GM03348 (cell line): ENCODE measurements at regions not wholly inside any gene's neighbourhood (a gene's known extent, or its start where the extent isn't known, plus 50 kb on each side); places are given as distances from the start of the nearest gene placed in this dataset.

Experiments used
- DNase-seq: peaks from one replicate; pipeline ENCODE4 v3.0.0; 2012; ENCODE audit warnings: low spot score

DNA sequence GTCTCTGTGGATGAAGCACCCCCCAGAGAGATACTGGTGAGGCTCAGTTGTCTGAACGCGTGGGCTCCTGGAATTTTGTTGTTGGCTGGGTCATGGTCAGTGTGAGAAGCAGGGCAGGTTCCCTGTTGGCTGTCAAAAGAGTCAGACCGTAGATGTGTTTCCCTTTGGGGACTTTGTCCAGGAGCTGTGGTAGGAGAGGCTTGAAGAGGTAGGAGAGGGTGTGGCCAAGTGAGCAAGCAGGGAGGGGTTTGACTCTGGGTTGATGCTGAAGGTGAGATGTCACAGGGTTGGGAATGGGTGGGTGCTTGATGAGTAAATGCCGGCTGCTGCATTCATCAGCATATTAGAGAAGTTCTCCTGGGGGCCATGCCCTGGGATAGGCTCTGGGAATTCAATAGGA, 803.2 kb downstream of the TBC1D22A start:
- DNase-seq = no peak

DNA sequence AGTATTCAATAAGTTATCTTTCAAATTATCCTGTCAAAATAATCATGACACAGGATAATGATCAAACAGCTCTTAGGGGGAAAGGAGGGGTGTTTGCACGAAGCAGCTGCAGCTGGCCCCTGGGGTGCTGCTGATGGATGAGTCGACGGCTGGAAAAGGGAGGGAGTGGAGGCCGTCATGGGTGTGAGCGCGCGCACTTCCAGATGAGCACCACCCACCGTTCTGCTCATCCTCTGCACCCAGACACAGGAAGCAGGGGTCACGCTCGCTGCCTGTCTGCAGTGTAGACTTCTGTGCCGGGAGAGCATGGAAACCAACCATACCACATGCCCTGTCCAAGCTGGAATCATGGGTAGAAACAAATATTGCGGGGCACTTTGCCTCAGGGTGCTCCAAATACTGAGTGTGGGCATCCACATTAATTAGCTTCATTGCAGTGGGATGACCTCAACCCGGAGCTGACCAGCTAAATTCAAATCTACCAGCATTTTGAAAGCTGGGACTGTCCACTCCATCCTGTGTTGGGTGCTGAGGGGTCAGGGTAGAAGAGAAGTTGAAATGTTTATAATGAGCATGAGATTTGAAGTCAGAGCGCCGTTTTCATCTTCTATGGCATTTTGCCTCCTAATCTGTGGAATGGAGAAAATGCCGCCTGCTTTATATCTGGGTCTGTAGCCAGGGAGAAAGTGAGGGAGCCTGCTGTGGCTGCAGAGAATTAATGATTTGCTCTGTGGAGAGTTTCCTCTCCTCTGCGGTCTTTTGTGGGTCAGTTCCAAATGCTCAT, 802.4 kb downstream of the TBC1D22A start:
- DNase-seq = no peak

GRCh38 chr22:47564158-47564450, 801.7 kb downstream of the TBC1D22A start:
- DNase-seq = no peak

DNA sequence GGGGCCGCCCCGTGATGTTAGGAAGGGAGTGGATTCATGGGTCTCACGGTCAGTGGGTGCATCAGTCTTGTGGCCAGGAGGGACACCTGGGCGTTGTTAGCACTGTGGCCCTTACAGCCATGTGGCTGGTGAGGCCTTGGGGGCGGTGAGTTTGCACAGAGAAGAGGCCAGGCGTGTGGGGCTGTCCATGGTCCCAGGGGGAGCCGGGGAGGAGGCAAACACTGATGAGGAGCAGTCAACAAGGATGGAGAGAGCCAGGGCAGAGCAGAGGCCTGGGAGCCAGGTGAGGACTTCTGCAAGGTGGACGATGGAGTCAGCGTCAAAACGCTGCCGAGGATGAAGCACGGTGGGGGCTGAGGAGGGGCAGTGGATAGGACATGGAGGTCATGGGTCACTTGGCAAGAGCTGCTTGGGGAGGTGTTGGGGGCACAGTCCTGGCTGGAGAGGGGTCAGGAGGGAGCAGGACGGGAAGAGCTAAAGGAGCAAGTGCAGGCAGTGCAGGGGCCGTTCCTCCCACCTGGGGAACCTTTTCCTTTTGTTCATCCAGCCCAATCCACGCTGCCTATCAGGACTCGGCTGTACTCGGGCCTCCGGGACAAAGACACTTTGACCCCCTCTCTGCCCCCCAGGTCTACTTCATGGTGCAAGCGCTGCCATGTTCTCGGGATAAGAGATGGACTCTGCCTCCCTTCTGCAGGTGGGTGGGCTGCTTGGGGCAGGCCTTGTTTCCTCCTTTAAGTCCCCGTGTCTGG, 801.1 kb downstream of the TBC1D22A start:
- DNase-seq = no peak

GRCh38 chr22:47561766-47562165, 799.3 kb downstream of the TBC1D22A start:
- DNase-seq = no peak

- DNase-seq = no peak
Observed at GRCh38 chr22:47561115-47561675, 798.7 kb downstream of the TBC1D22A start.

DNA sequence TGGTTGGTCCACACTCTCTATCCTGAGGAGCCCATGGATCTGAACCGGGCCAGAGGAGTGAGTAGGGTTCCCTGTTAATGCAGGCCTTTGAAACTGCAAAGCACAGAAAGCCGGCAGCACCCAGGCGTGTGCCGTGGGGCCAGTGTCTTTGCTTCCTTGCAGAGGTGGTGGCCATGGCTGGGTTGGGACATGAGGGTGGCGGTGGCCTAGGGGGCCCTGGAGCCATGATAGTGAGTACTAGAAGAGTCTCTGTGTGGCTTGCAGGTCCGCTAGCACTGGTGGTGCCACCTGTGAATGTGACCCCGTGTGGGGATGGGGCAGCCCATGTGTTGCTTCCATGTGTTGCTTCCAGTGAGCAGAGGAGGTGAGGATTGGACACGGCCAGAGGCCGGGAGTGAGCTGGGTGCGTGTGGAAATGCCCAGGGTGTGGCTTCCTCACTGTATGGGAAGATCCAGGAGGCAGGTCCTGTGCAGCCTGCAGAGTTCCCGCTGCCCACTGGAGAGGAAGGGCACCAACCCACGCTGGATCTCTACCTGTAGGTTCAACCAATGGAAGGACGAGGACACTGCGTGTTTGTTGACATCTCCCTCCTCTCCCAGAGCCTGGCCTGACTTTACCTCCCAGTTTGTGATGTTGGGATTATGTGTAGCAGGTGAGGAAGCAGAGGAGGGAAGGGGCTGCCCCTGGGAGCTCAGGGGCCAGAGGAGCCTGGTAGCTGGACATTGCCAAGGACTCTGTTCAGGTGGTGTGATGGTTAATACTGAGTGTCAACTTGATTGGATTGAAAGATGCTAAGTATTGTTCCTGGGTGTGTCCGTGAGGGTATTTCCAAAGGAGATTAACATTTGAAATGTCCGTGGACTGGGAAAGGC, 796.6 kb downstream of the TBC1D22A start:
- DNase-seq = no peak

DNA sequence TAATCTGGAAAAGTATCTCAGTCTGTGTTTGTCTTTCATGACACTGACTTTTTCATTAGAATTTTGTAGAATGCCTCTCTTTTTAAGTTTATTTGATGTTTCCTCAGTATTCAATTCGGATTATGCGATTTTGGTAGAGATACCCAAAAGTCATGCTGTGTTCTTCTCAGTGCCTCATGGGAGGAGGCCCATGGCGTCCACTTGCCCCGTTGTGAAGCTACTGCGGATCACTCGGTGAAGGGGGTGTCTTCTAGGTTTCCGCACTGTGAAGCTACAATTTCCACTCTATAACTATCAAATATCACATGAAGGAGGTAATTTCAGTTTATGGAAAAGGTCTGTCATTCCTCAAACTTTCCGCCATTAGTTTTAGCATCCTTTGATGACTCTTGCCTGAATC, 794.0 kb downstream of the TBC1D22A start:
- DNase-seq = no peak

- DNase-seq = no peak
Observed at GRCh38 chr22:47553436-47553835, 791.0 kb downstream of the TBC1D22A start.

DNA sequence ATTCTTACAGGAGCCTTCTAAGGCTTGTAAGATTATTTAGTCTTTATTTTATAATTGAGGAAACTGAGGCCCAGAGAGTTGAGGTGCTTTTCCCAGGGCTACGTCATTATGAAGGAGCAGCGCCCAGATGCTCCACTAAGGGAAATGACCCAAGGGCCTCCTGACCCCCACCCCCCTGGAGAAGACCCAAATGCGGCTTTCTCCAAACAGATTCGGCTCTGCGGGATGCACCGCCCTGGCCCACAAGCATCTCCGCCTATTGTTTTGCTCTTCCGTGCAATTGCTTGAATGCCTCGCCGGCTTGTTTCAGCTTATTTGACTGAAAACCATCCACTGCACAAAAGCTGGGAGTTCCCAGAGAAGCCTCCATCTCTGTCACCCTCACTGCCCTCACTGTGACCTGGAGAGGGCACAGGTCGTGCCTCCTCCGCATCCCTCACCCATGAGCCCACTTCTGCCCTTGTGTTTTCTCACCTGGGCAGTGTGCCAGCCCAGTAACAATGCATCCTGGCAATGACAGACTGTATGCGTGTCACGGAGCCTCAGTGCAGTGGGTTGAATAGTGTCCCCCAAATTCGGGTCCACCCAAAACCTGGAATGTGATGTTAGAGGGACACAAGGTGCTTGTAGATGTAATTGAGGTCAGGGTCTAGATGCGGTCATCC, 790.2 kb downstream of the TBC1D22A start:
- DNase-seq = no peak

DNA sequence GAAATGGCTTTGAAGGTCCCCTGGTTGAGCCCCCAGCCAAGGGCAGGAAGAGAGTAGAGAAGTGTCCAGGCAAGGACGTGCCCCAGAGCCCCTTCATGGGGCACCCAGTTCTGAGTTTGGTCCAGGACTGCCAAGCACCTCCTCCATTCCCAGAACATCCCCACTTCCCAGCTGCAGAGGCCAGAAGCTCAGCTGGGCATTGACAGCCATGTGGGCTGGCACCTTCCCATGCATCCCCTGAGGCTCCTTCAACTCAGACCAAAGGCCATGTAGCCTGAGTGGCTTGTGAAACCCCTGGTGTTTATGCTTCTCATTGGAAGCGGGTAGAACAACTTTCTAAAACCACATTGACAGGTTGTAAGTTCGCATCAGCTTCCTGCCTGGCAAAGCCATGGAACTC, 789.6 kb downstream of the TBC1D22A start:
- no peak for DNase-seq

DNA sequence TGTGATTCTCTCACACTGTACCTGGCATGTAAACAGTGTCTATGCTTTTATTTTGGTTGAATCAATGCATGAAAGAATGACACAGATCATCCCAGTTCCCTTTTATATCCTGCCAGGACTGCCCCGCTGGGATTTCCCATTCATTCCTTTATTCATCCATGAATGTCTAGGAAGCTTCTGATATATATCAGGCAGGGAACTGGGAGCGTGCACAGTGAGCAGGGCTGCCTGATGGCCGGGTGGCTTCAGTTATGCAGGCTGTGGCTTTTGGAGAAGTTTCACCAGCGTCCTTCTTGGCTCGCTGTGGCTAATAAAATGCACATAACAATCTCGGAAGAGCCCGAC, 789.0 kb downstream of the TBC1D22A start:
- DNase-seq = no peak

DNA sequence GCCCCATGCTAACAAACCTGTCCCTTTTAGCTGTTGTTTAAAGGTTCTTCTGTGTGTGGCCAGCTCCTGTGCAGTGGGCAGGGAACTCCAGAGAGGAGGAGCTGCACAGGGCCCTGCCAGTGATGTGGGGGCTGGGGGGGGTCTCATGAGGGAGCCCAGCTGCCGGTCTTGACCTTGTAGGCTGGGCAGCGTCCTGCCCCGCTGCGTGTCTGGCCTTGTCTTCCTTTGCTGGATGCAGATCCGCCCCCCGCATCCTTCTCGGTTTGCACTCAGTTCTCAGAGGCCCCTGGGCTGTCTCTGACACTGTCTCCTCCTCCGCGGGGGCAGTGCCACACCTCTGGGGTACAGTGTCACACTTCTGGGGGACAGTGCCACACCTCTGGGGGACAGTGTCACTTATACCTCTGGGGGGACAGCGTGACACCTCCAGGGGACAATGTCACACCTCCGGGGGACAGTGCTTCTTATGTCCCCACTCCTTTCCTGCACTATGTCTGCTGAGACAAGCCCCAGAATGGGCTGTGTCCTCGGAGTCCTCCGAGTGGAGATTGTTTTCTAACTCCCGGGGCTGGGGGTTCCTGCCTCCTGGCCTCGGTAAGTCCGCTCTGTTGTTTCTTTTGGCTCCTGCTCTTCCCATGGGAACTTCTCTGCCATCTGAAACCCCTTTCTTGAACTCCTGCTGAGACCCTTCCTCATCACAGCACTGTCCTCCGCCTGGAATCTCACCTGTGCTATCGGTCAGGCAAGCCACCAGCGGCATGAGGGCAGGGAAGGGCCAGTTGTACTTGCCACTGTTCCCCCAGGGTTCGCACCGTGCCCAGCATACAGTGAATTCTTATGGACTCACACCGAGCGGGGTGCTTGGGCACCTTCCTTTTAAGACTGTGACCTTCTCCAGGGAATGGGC, 788.3 kb downstream of the TBC1D22A start:
- no peak for DNase-seq

DNA sequence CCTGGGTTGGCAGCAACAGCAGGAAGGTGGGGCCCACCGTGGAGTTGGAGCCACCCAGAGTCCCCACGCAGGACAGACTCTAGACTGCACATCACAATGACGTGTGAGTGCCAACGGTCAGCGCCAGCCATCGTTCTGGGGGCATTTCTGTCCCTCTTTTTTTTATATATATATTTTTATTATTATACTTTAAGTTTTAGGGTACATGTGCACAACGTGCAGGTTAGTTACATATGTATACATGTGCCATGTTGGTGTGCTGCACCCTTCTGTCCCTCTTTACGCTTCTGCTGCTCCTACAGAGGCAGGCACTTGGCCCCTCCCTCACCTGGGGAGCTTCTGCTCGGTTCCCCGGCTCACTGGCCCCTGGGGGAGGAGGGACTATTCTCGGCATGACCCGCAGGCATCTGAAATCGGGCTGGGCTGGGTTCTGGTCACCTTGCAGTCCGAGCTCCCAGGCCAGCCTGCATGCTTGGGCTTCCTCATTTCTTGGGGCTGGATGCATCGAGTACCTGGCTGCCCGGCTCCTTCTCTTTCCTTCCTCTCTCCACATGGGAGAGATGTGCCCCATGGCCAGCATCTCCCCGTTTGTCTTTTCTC, 787.4 kb downstream of the TBC1D22A start:
- DNase-seq = no peak

DNA sequence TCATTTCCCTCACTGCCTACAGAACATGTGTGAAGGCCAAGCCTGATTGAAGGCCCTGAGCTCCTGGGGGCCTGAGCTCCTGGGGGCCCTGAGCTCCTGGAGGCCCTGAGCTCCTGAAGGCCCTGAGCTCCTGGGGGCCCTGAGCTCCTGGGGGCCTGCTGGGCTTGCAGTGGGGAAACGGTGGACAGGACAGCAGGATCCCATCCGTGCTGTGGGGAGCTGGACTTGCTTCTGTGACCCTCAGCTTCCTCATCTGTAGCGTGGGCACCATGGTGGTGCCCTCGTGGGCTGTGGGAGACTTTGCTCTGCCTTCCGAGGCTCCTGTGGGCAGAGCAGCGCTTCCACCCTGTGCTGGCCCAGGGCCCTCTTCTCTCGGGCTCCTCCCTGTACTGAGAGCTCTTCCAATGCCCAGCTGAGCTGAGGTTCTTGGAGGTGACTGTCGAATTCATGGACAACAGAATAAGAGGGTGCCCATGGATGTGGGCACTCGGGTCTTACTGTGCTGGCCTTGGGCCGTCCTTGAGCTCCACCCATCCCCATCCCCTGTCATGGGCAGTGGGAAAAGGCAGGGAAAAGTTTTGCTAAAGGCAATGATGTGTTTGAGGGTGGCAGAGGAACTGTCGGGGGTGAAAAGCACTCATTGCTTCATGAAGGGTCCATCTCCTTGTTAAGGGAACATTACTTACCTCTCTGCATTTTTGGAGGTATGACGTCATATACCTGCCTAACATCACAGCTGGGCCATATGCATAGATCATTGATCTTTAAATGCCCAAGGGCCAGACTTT, 786.7 kb downstream of the TBC1D22A start:
- no peak for DNase-seq

- no peak for DNase-seq
Observed at GRCh38 chr22:47547881-47548650, 785.6 kb downstream of the TBC1D22A start.

- no peak for DNase-seq
Observed at GRCh38 chr22:47547239-47547661, 784.8 kb downstream of the TBC1D22A start.

DNA sequence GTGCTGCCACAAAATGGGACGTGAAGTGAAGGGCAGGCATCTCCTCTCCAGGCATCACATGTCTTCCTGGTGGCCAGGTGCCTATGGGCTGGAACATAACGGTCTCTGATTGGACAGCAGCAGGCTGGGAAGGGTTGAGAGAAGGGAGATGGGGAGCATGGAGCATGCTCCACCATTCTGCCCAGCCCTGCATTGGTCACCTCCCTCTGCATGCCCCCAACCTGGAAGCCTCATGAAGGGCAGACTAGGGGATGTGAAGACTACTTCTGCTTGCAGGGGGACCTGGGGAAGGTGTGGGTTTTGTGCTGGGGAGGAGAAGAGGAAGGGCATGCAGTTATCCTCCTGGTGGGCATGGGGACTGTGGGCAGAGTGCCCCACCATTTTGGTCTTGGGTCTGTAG, 782.2 kb downstream of the TBC1D22A start:
- DNase-seq = no peak

DNA sequence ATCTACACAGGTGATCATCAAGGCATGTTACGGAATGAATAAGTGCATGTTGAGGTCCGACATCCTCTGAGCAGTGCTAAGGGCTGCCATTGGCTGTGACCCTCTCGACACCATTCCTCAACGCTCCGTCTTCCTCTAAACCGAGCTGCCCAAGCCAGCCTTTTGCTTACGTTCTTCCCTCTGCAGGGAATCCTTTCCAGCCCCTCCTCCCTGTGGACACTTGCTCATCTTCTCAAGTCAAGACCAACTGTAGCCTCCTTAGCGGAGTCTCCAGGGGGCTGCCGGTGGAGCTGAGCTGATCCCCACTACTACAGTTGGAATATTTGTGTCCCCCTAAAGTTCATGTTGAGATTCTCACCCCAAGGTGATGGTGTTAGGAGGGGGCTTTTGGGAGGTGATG, 781.0 kb downstream of the TBC1D22A start:
- no peak for DNase-seq
